Epithelial cell of esophagus (primary cell): ENCODE measurements at regions not wholly inside any gene's neighbourhood (a gene's known extent, or its start where the extent isn't known, plus 50 kb on each side); places are given as distances from the start of the nearest gene placed in this dataset.

Experiments
- DNase-seq: peaks from one replicate; pipeline ENCODE4 v3.0.0; 2010; ENCODE audit warnings: low read depth
- H3K4me3 ChIP-seq: 2 replicates; pipeline ENCODE4 v1.5.1; 2011; ENCODE audit warnings: mild to moderate bottlenecking, low read length, control low read depth
- TF ChIP-seq, protein P1 (sequence below): IDR thresholded peaks from 2 replicates; pipeline ENCODE4 v1.5.1; 2011; ENCODE audit warnings: low read depth, mild to moderate bottlenecking, low read length, control low read depth, inconsistent platforms; ENCODE audit not compliant: insufficient read depth; ENCODE audit errors: missing control alignments

DNA sequence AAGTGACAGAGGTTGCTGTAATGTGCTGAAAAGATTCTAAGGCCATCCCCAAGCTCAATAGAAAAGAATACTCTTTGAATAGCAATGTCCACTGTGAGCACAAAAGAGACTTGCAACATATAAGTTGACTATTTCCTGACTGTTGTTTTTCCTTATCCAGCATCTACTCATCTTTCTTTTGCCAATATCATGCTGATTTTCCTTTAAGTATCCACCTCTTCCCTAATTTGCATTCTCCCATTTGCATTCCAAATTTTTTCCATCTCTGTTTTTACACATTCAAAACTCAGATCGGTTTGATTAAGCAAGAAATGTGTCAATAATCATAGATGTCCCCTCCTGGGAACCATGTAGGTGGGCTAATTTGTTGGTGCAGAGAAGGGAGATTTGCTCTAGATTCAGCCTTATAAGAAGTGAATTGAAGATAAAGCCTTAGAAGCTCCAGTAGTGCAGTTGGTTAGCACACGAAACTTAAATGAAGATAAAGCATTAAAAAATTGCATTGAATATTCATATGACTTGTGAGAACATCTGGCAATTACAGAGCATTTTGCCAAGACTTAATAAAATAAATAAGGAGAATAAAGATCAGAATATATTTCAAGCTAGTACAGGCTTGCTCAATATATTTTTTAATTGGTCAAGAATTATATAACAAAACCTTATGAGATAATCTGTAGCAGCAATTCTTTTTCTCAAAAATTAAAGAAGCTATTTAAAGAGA is 267.6 kb downstream of the TMEM167A start:
- H3K4me3 ChIP-seq: no peak overlapping the region
- no peak for DNase-seq
- TF ChIP-seq, protein P1, sequence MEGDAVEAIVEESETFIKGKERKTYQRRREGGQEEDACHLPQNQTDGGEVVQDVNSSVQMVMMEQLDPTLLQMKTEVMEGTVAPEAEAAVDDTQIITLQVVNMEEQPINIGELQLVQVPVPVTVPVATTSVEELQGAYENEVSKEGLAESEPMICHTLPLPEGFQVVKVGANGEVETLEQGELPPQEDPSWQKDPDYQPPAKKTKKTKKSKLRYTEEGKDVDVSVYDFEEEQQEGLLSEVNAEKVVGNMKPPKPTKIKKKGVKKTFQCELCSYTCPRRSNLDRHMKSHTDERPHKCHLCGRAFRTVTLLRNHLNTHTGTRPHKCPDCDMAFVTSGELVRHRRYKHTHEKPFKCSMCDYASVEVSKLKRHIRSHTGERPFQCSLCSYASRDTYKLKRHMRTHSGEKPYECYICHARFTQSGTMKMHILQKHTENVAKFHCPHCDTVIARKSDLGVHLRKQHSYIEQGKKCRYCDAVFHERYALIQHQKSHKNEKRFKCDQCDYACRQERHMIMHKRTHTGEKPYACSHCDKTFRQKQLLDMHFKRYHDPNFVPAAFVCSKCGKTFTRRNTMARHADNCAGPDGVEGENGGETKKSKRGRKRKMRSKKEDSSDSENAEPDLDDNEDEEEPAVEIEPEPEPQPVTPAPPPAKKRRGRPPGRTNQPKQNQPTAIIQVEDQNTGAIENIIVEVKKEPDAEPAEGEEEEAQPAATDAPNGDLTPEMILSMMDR: no peak

DNA sequence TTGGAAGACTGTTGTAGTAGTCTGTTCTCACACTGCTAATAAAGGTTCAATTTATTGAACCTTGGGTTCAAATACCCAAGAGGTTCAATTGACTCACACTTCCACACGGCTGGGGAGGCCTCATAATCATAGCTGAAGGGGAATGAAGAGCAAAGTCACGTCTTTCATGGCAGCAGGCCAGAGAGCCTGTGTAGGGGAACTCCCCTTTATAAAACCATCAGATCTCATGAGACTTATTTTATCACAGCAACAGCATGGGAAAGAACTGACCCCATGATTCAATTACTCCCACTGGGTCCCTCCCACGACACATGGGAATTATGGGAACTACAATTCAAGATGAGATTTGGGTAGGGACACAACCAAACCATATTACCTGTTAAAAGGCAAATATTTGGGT is 268.2 kb downstream of the TMEM167A start:
- no peak for DNase-seq
- TF ChIP-seq, protein P1: no peak
- H3K4me3 ChIP-seq: no peak overlapping the region

DNA sequence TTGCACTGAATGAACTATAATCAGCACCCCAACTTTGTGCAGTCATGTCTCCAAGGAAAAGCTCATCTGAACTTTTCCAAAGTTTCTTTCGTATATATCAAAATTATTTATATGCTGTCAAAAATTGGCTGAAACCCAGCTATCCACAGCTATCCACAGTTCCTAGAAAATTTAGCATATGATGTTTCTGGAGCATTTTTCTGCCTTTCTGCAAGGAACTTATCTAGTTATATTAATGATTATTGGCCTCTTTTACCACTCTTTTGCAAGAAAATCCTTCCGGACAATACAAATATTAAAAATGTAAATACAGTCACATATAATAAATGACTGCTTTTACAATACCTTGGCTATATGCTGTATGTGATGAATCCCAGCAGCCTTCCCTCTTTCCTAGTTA is 270.2 kb downstream of the TMEM167A start:
- DNase-seq: no peak
- TF ChIP-seq, protein P1: no peak
- no peak overlapping the region for H3K4me3 ChIP-seq

DNA sequence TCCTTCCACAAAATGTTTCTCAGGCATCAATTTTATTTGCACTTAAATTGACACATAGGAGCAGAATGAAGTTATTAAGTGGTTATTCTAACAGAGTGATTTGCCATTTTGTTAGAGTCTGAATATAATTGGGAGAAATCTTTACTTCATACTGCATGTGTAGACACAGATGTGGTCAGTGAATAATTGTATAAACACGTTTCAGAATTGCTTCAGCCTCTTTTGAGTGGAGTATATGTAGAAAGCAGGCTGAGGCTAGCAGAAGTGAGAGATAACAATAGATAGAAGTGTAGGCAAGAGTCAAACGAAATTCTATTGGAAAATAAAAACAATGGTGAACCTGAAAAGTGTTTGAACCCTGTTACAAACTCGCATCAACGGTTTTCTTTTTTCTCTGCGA is 270.7 kb downstream of the TMEM167A start:
- TF ChIP-seq, protein P1: no peak
- peak; percentile 90 for DNase-seq
- no peak overlapping the region for H3K4me3 ChIP-seq

DNA sequence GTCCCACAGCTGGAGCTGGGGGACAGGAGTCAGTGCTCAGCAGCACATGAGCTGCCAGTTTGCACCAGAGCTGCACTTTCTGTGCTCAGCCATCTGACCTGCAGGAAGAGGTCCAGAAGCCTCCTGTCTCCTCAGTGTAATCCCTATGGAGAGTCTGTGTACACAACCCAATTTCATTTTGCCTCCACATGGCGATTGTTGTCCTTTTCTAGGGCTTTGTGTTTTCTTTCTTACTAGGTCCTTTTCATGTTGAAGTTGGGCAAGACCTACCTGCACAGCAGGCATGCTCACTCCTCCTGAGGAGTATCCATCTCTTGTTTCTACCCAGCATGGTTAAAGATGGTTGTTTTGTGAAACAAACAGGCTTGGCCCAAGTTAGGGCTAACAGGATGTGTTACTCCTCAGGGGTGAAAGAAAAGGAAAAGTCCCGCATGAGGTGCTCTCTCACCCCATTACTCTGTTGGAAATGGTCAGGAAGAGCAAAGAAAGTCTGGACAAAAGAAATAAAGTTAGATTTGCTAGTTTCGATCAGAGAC is 273.0 kb downstream of the TMEM167A start:
- DNase-seq: no peak
- H3K4me3 ChIP-seq: no peak overlapping the region
- TF ChIP-seq, protein P1: no peak

DNA sequence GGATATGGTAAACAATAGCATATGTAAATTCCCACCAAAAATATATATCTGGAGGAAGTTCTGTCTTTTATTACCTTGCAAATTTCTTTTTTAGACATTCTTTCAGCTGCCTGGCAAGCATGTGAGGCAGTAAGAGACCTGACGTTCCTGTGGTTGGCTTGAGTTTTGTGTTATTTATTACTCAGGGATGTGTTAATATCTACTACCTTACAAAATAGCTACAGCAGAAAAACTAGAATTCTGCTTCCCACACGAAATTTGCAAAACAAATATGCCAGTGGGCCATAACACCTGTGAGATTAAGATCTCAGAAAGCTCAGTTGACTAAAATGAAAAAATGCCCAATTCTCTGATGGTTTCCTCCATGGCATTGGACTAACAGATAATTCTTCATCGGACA is 274.2 kb downstream of the TMEM167A start:
- DNase-seq: no peak
- TF ChIP-seq, protein P1: no peak
- no peak overlapping the region for H3K4me3 ChIP-seq

DNA sequence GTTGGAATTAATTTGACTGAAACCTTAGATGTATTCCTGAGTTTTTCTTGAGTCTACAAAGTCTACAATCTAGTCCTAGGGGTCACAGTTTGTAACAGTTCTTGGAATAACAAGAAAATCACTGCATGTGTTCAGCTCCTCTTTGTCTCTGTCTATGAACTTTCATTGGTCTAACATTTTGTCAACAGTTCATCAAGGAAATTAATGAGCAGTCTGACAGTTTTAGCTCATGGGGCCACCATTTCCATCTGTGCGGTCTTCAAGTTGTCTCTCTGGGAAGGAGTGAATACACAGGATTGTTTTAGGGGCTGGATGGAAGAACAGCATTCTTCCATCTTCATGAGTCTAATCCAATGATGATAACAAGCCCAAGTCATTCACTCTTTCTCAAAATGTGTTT is 276.4 kb downstream of the TMEM167A start:
- TF ChIP-seq, protein P1: no peak
- DNase-seq: no peak
- no peak overlapping the region for H3K4me3 ChIP-seq
